WTC11 (cell line): ENCODE measurements at regions not wholly inside any gene's neighbourhood (a gene's known extent, or its start where the extent isn't known, plus 50 kb on each side); places are given as distances from the start of the nearest gene placed in this dataset.

Experiments
- ATAC-seq: fragments of 200-7000 bp; cut with Tn5 transposase; 2 replicates; pipeline ENCODE4 v1.10.0; 2021; ENCODE audit warnings: mild to moderate bottlenecking, moderate library complexity
- CTCF ChIA-PET: fragments of 300-600 bp; sonication (Branson Sonifier 250); formaldehyde crosslinking; loops from one replicate; lab custom pipeline; 2021; ENCODE audit warnings: antibody characterized with exemption; lab: Charles Lee
- POLR2A ChIA-PET: fragments of 350-600 bp; sonication (Branson Sonifier 250); formaldehyde crosslinking; loops from one replicate; lab custom pipeline; 2021; ENCODE audit warnings: antibody characterized with exemption; lab: Charles Lee
- DNase-seq: peaks from one replicate; pipeline ENCODE4 v3.0.0; 2021; ENCODE audit warnings: low spot score
- H3K27ac Mint-ChIP-seq: 2 replicates; pipeline ENCODE4 v1.8.0; 2021; ENCODE audit warnings: mixed read lengths
- H3K27me3 Mint-ChIP-seq: 2 replicates; pipeline ENCODE4 v1.8.0; 2021; ENCODE audit warnings: low read depth, mild to moderate bottlenecking, moderate library complexity, mixed read lengths
- H3K36me3 Mint-ChIP-seq: 2 replicates; pipeline ENCODE4 v1.8.0; 2021; ENCODE audit warnings: mixed read lengths
- H3K4me1 Mint-ChIP-seq: 2 replicates; pipeline ENCODE4 v1.8.0; 2022; ENCODE audit warnings: mixed read lengths
- H3K4me3 Mint-ChIP-seq: 2 replicates; pipeline ENCODE4 v1.8.0; 2021; ENCODE audit warnings: mild to moderate bottlenecking, moderate library complexity, mixed read lengths
- H3K9me3 Mint-ChIP-seq: 2 replicates; pipeline ENCODE4 v1.8.0; 2021; ENCODE audit warnings: mixed read lengths
- ARID4B ChIP-seq: sonication (generic); formaldehyde crosslinking; IDR thresholded peaks from 2 replicates; pipeline ENCODE4 v1.8.0; 2023; ENCODE audit warnings: missing genetic modification reagents, mild to moderate bottlenecking, borderline replicate concordance
- CTCF ChIP-seq: fragments of 200-600 bp; IDR thresholded peaks from 2 replicates; pipeline ENCODE4 v1.8.0; 2022; ENCODE audit warnings: antibody characterized with exemption
- ETV6 ChIP-seq: sonication (generic); formaldehyde crosslinking; IDR thresholded peaks from 2 replicates; pipeline ENCODE4 v1.8.1; 2022; ENCODE audit warnings: mild to moderate bottlenecking, missing genetic modification reagents
- FOXK1 ChIP-seq: sonication (generic); formaldehyde crosslinking; IDR thresholded peaks from 2 replicates; pipeline ENCODE4 v1.8.0; 2022; ENCODE audit warnings: mild to moderate bottlenecking, moderate library complexity, missing genetic modification reagents
- OVOL2 ChIP-seq: fragments of 250-450 bp; sonication (Bioruptor Pico); IDR thresholded peaks from 2 replicates; pipeline ENCODE4 v1.9.0; 2021; ENCODE audit warnings: mild to moderate bottlenecking, borderline replicate concordance
- RELA ChIP-seq: sonication (generic); formaldehyde crosslinking; IDR thresholded peaks from 2 replicates; pipeline ENCODE4 v1.8.1; 2022; ENCODE audit warnings: missing genetic modification reagents, mild to moderate bottlenecking, borderline replicate concordance
- SP1 ChIP-seq: sonication (generic); formaldehyde crosslinking; conservative IDR thresholded peaks from 2 replicates; pipeline ENCODE4 v1.8.1; 2022; ENCODE audit warnings: missing genetic modification reagents
- TEAD4 ChIP-seq: sonication (generic); formaldehyde crosslinking; IDR thresholded peaks from 2 replicates; pipeline ENCODE4 v1.8.0; 2022; ENCODE audit warnings: mild to moderate bottlenecking, missing genetic modification reagents
- TP53 ChIP-seq: sonication (generic); formaldehyde crosslinking; IDR thresholded peaks from 2 replicates; pipeline ENCODE4 v1.8.1; 2023; ENCODE audit warnings: mild to moderate bottlenecking, missing genetic modification reagents
- ZBTB21 ChIP-seq: sonication (generic); formaldehyde crosslinking; IDR thresholded peaks from 2 replicates; pipeline ENCODE4 v1.8.1; 2023; ENCODE audit warnings: mild to moderate bottlenecking, missing genetic modification reagents, borderline replicate concordance
- ZNF121 ChIP-seq: sonication (generic); formaldehyde crosslinking; IDR thresholded peaks from 2 replicates; pipeline ENCODE4 v1.8.0; 2023; ENCODE audit warnings: missing genetic modification reagents
- ZNF138 ChIP-seq: sonication (generic); formaldehyde crosslinking; conservative IDR thresholded peaks from 2 replicates; pipeline ENCODE4 v1.8.1; 2022; ENCODE audit warnings: mild to moderate bottlenecking, moderate library complexity, missing genetic modification reagents
- ZNF232 ChIP-seq: sonication (generic); formaldehyde crosslinking; IDR thresholded peaks from 2 replicates; pipeline ENCODE4 v1.8.0; 2022; ENCODE audit warnings: mild to moderate bottlenecking, missing genetic modification reagents
- ZNF317 ChIP-seq: sonication (generic); formaldehyde crosslinking; IDR thresholded peaks from 2 replicates; pipeline ENCODE4 v1.8.1; 2023; ENCODE audit warnings: low read depth, mild to moderate bottlenecking, moderate library complexity, missing genetic modification reagents, borderline replicate concordance
- ZNF396 ChIP-seq: fragments of 250-450 bp; sonication (Bioruptor Pico); IDR thresholded peaks from 2 replicates; pipeline ENCODE4 v1.8.0; 2021; ENCODE audit warnings: mild to moderate bottlenecking, moderate library complexity, borderline replicate concordance
- ZNF416 ChIP-seq: fragments of 250-450 bp; sonication (Bioruptor Pico); IDR thresholded peaks from 2 replicates; pipeline ENCODE4 v1.9.0; 2021; ENCODE audit warnings: mild to moderate bottlenecking, inconsistent platforms
- ZSCAN18 ChIP-seq: fragments of 250-450 bp; sonication (Bioruptor Pico); IDR thresholded peaks from 2 replicates; pipeline ENCODE4 v2.1.2; 2022; ENCODE audit warnings: mild to moderate bottlenecking, moderate library complexity
- TF ChIP-seq, protein P1 (sequence below): sonication (generic); formaldehyde crosslinking; IDR thresholded peaks from 2 replicates; pipeline ENCODE4 v1.8.1; 2023; ENCODE audit warnings: mild to moderate bottlenecking, moderate library complexity, missing genetic modification reagents

- TF ChIP-seq TP53 (CRISPR knock-in tag) (no peak), ZNF138 (CRISPR knock-in tag) (no peak), OVOL2 (CRISPR knock-in tag) (no peak), TEAD4 (CRISPR knock-in tag) (no peak), ZNF317 (CRISPR knock-in tag) (no peak), RELA (CRISPR knock-in tag) (no peak), ZNF416 (CRISPR knock-in tag) (no peak), ETV6 (CRISPR knock-in tag) (no peak), ZSCAN18 (CRISPR knock-in tag) (no peak), ARID4B (no peak)
Observed at GRCh38 chr4:131613824-131614216, 1535.3 kb upstream of the PCDH10 start (continued).

- peaks cover 60% of the 10 kb centered on the region for H3K9me3 Mint-ChIP-seq
- H3K4me3 Mint-ChIP-seq = no peak overlapping the region
- H3K4me1 Mint-ChIP-seq = no peaks in the 10 kb centered on the region
- DNase-seq (no peak), ATAC-seq (no peak)
- peaks cover 38% of the 10 kb centered on the region for H3K36me3 Mint-ChIP-seq
- POLR2A ChIA-PET = no interaction called here
- H3K27ac Mint-ChIP-seq = no peak overlapping the region
- CTCF ChIA-PET = interaction anchor here (0.6 kb wide), 1 partner anchor 340 kb away, joined by 3 read pairs; no protein-coding TSS in a partner anchor
- H3K27me3 Mint-ChIP-seq = no peaks in the 10 kb centered on the region
- TF ChIP-seq ZNF317 (CRISPR knock-in tag) = no peak
- no peak for TF ChIP-seq FOXK1 (CRISPR knock-in tag)
- no peak for TF ChIP-seq ZBTB21
- TF ChIP-seq SP1 = no peak
- no peak for TF ChIP-seq ZNF121
- TF ChIP-seq ZNF232 (CRISPR knock-in tag) = no peak
- no peak for TF ChIP-seq CTCF
- no peak for TF ChIP-seq ZNF396 (CRISPR knock-in tag)
- TF ChIP-seq ETV6 (CRISPR knock-in tag) = no peak
- TF ChIP-seq, protein P1, sequence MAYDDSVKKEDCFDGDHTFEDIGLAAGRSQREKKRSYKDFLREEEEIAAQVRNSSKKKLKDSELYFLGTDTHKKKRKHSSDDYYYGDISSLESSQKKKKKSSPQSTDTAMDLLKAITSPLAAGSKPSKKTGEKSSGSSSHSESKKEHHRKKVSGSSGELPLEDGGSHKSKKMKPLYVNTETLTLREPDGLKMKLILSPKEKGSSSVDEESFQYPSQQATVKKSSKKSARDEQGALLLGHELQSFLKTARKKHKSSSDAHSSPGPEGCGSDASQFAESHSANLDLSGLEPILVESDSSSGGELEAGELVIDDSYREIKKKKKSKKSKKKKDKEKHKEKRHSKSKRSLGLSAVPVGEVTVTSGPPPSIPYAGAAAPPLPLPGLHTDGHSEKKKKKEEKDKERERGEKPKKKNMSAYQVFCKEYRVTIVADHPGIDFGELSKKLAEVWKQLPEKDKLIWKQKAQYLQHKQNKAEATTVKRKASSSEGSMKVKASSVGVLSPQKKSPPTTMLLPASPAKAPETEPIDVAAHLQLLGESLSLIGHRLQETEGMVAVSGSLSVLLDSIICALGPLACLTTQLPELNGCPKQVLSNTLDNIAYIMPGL (CRISPR knock-in tag) = no peak
Observed at GRCh38 chr4:131632877-131633276, 1516.2 kb upstream of the PCDH10 start.
